ENCODE measurements at regions not wholly inside any gene's neighbourhood (a gene's known extent, or its start where the extent isn't known, plus 50 kb on each side); places are given as distances from the start of the nearest gene placed in this dataset.

- TF ChIP-seq CTCF (IDR thresholded peaks at IDR 0.05; ENCODE audit: low read depth, low read length) (peak; percentile 36), POLR2A (IDR thresholded peaks at IDR 0.05; ENCODE audit: extremely low read depth, insufficient read length) (no peak)
Measured at GRCh38 chr19:57068921-57069697, 50.7 kb upstream of the USP29 start.
